Neural progenitor cell (in vitro differentiated cells): ENCODE measurements at regions not wholly inside any gene's neighbourhood (a gene's known extent, or its start where the extent isn't known, plus 50 kb on each side); places are given as distances from the start of the nearest gene placed in this dataset.

ENCODE experiments used
- DNase-seq: peaks from one replicate; pipeline ENCODE4 v3.0.0-alpha.2; 2016; ENCODE audit warnings: low spot score
- H2AFZ ChIP-seq: fragments of 200-600 bp; sonication (generic); replicated peaks from 2 replicates; pipeline ENCODE4 v1.6.1; 2016; ENCODE audit warnings: antibody characterized with exemption
- H3F3A ChIP-seq: fragments of 200-600 bp; sonication (generic); 2 replicates; pipeline ENCODE4 v1.6.1; 2016; ENCODE audit warnings: antibody characterized with exemption, low read depth
- H3K27ac ChIP-seq: fragments of 200-600 bp; sonication (generic); 2 replicates; pipeline ENCODE4 v1.5.1; 2016; ENCODE audit warnings: mild to moderate bottlenecking
- H3K27me3 ChIP-seq: fragments of 200-600 bp; sonication (generic); 2 replicates; pipeline ENCODE4 v1.6.1; 2016; ENCODE audit warnings: mild to moderate bottlenecking, moderate library complexity
- H3K36me3 ChIP-seq: fragments of 200-600 bp; sonication (generic); 2 replicates; pipeline ENCODE4 v1.5.1; 2016
- H3K4me1 ChIP-seq: fragments of 200-600 bp; sonication (generic); 2 replicates; pipeline ENCODE4 v1.6.1; 2016; ENCODE audit warnings: mixed run types
- H3K4me2 ChIP-seq: fragments of 200-600 bp; sonication (generic); 2 replicates; pipeline ENCODE4 v1.6.1; 2016
- H3K4me3 ChIP-seq: fragments of 200-600 bp; sonication (generic); 2 replicates; pipeline ENCODE4 v1.5.1; 2016
- H3K79me2 ChIP-seq: fragments of 200-600 bp; sonication (generic); 2 replicates; pipeline ENCODE4 v1.6.1; 2016; ENCODE audit warnings: low read depth
- H3K9ac ChIP-seq: fragments of 200-600 bp; sonication (generic); 2 replicates; pipeline ENCODE4 v1.6.1; 2016
- H3K9me3 ChIP-seq: fragments of 200-600 bp; sonication (generic); 2 replicates; pipeline ENCODE4 v1.5.1; 2016; ENCODE audit warnings: low read depth
- H4K20me1 ChIP-seq: fragments of 200-600 bp; sonication (generic); 2 replicates; pipeline ENCODE4 v1.6.1; 2016; ENCODE audit warnings: low read depth
- H3K27ac Mint-ChIP-seq: 3 replicates; pipeline ENCODE4 v1.8.0; 2021; ENCODE audit warnings: mixed read lengths
- H3K27me3 Mint-ChIP-seq: 2 replicates; pipeline ENCODE4 v1.8.0; 2022; ENCODE audit warnings: low read depth, mild to moderate bottlenecking, inconsistent platforms, moderate library complexity, mixed read lengths; ENCODE audit not compliant: insufficient read depth
- H3K36me3 Mint-ChIP-seq: 3 replicates; pipeline ENCODE4 v1.8.0; 2021; ENCODE audit warnings: mixed read lengths
- H3K4me1 Mint-ChIP-seq: 3 replicates; pipeline ENCODE4 v1.8.0; 2021; ENCODE audit warnings: mixed read lengths
- H3K4me3 Mint-ChIP-seq: 3 replicates; pipeline ENCODE4 v1.8.0; 2021; ENCODE audit warnings: mild to moderate bottlenecking, moderate library complexity, mixed read lengths
- H3K9me3 Mint-ChIP-seq: 3 replicates; pipeline ENCODE4 v1.8.0; 2020; ENCODE audit warnings: mixed read lengths
- CTCF ChIP-seq: fragments of 200-600 bp; sonication (generic); IDR thresholded peaks from 2 replicates; pipeline ENCODE4 v1.5.1; 2017; ENCODE audit warnings: antibody characterized with exemption, mild to moderate bottlenecking
- EZH2 ChIP-seq: fragments of 200-600 bp; sonication (generic); IDR thresholded peaks from 2 replicates; pipeline ENCODE4 v1.6.1; 2017; ENCODE audit warnings: antibody characterized with exemption, mild to moderate bottlenecking, moderate library complexity
- EZH2phosphoT487 ChIP-seq: fragments of 200-600 bp; sonication (generic); IDR thresholded peaks from 2 replicates; pipeline ENCODE4 v1.6.1; 2017; ENCODE audit warnings: antibody characterized with exemption

DNA sequence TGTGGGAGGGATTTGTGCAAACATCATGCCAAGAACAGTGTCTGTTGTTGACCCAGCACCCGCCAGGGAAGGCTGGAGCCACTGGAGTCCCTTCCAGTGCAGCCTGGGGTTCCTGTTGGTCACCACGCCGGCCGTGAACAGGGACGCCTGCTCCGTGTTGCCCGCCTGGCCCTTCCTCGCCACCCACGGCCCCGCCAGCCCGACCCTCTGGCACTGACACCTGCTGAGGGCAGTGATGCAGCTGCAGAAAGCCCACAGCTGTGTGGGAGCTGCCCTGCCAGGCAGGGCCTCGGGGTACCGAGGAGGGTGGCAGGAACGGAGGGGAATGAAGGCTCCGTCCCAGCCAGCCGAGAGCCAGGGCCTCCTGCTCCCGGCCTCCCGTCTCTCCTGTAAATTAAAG, 75.5 kb upstream of the SLCO4A1 start:
- peaks cover 14% of the 10 kb centered on the region for H3K4me1 Mint-ChIP-seq
- H3K4me2 ChIP-seq: no peak overlapping the region
- DNase-seq: no peak
- H3K4me1 ChIP-seq: peaks cover 3% of the 10 kb centered on the region
- no peaks in the 10 kb centered on the region for H3K9me3 Mint-ChIP-seq
- no peak overlapping the region for H3K9ac ChIP-seq
- no peak overlapping the region for H2AFZ ChIP-seq
- H3K36me3 ChIP-seq: no peaks in the 10 kb centered on the region
- no peak overlapping the region for H3K4me3 ChIP-seq
- no peak overlapping the region for H3K4me3 Mint-ChIP-seq
- TF ChIP-seq EZH2: no peak
- TF ChIP-seq CTCF: no peak
- no peak for TF ChIP-seq EZH2phosphoT487
- peaks cover 14% of the 10 kb centered on the region for H3K27me3 Mint-ChIP-seq
- no peaks in the 10 kb centered on the region for H4K20me1 ChIP-seq
- no peaks in the 10 kb centered on the region for H3K36me3 Mint-ChIP-seq
- no peaks in the 10 kb centered on the region for H3K79me2 ChIP-seq
- no peaks in the 10 kb centered on the region for H3F3A ChIP-seq
- no peak overlapping the region for H3K27ac Mint-ChIP-seq
- no peaks in the 10 kb centered on the region for H3K9me3 ChIP-seq
- H3K27me3 ChIP-seq: no peaks in the 10 kb centered on the region
- H3K27ac ChIP-seq: no peak overlapping the region

DNA sequence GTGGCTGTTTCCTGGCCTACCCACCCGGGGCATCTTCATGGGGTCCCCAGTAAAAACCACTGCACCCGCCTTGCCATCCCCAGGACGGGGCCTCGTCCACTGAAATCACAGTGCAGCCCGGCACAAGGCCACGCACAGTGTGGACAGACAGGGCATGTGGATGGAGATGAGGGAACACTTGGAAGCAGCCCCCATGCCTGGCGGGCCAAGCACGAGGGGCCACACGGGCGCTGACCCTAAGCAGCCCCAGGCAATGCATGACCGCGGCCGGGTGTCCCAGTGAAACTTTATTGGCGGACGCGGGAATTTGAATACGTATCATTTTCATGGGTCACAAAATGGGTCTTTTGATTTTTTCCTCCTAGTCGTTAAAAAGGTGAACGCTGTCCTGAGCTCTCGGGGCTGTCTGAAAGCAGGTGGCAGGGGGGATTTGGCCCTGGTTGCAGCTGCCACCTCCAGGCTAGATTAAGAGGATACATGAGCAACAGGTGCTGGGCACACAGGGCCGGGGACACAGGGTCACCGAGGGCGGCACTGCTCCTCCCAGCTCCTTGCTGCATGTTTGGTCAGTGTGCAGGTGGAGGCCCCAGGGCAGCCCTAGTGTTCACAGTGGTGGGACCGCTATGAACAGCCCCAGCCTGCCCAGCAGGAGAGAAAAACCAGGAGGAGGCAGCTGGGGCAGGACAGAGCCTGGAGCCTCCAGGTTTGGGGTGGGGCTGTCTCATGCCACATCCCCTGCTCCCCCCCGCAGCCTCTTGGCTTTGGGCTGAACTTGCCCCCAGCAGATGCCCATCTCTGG, 74.9 kb upstream of the SLCO4A1 start:
- H3F3A ChIP-seq: no peaks in the 10 kb centered on the region
- no peaks in the 10 kb centered on the region for H3K36me3 ChIP-seq
- H3K9ac ChIP-seq: no peak overlapping the region
- TF ChIP-seq EZH2 (no peak), CTCF (no peak), EZH2phosphoT487 (no peak)
- no peak for DNase-seq
- no peak overlapping the region for H2AFZ ChIP-seq
- no peaks in the 10 kb centered on the region for H3K79me2 ChIP-seq
- H3K4me1 ChIP-seq: no peaks in the 10 kb centered on the region
- H3K36me3 Mint-ChIP-seq: no peaks in the 10 kb centered on the region
- H3K4me1 Mint-ChIP-seq: peaks cover 14% of the 10 kb centered on the region
- no peaks in the 10 kb centered on the region for H3K9me3 Mint-ChIP-seq
- H3K27me3 Mint-ChIP-seq: peaks cover 16% of the 10 kb centered on the region
- H4K20me1 ChIP-seq: no peaks in the 10 kb centered on the region
- no peak overlapping the region for H3K4me3 ChIP-seq
- no peak overlapping the region for H3K4me3 Mint-ChIP-seq
- peaks cover under 1% of the 10 kb centered on the region for H3K27me3 ChIP-seq
- no peak overlapping the region for H3K4me2 ChIP-seq
- no peak overlapping the region for H3K27ac ChIP-seq
- peak overlapping the region; percentile 69 for H3K27ac Mint-ChIP-seq
- no peaks in the 10 kb centered on the region for H3K9me3 ChIP-seq

- H3K9me3 Mint-ChIP-seq: no peaks in the 10 kb centered on the region
- TF ChIP-seq EZH2 (no peak), CTCF (no peak), EZH2phosphoT487 (no peak)
- Histone ChIP-seq H3K9me3 (no peaks in the 10 kb centered on the region), H3K27me3 (peaks cover 7% of the 10 kb centered on the region), H3K36me3 (no peaks in the 10 kb centered on the region), H3K4me1 (no peaks in the 10 kb centered on the region), H3F3A (no peaks in the 10 kb centered on the region), H3K4me3 (no peak overlapping the region), H3K4me2 (no peak overlapping the region), H4K20me1 (peaks cover under 1% of the 10 kb centered on the region), H2AFZ (no peak overlapping the region), H3K9ac (no peak overlapping the region), H3K79me2 (no peaks in the 10 kb centered on the region), H3K27ac (no peak overlapping the region)
- no peak overlapping the region for H3K27ac Mint-ChIP-seq
- DNase-seq: no peak
- H3K4me3 Mint-ChIP-seq: no peak overlapping the region
- H3K4me1 Mint-ChIP-seq: peaks cover 14% of the 10 kb centered on the region
- H3K27me3 Mint-ChIP-seq: peaks cover 19% of the 10 kb centered on the region
- H3K36me3 Mint-ChIP-seq: no peaks in the 10 kb centered on the region
These were observed 74.3 kb upstream of the SLCO4A1 start for GRCh38 chr20:62568045-62568389.
